ENCODE measurements at regions not wholly inside any gene's neighbourhood (a gene's known extent, or its start where the extent isn't known, plus 50 kb on each side); places are given as distances from the start of the nearest gene placed in this dataset.

DNA sequence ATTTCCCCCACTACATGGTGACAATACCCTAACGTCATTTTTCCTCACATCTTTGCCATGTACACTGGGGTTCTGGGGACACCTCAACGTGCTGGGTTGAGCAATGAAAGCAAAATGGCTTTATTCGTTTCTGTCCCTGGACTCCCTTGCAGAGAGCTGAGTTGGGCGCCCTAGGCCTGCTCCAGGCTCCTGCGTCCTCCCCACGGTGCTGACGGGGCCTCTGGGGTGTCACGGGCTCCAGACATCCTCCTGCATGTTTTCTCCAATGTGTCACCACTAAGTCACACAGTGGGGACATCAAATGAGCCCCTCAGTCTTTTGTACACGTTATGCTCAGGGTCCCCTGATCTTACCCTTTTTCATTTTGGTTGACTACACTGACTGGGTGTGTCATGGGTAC lies 99.8 kb downstream of the TTLL2 start:
- TF ChIP-seq, protein P1, sequence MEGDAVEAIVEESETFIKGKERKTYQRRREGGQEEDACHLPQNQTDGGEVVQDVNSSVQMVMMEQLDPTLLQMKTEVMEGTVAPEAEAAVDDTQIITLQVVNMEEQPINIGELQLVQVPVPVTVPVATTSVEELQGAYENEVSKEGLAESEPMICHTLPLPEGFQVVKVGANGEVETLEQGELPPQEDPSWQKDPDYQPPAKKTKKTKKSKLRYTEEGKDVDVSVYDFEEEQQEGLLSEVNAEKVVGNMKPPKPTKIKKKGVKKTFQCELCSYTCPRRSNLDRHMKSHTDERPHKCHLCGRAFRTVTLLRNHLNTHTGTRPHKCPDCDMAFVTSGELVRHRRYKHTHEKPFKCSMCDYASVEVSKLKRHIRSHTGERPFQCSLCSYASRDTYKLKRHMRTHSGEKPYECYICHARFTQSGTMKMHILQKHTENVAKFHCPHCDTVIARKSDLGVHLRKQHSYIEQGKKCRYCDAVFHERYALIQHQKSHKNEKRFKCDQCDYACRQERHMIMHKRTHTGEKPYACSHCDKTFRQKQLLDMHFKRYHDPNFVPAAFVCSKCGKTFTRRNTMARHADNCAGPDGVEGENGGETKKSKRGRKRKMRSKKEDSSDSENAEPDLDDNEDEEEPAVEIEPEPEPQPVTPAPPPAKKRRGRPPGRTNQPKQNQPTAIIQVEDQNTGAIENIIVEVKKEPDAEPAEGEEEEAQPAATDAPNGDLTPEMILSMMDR (conservative IDR thresholded peaks at IDR 0.05; ENCODE audit: low read depth, low read length) = no peak
- no peak overlapping the region for H3K4me2 ChIP-seq
- H3K27ac ChIP-seq = no peak overlapping the region
- H3K9ac ChIP-seq = no peak overlapping the region
- H3K27me3 ChIP-seq (ENCODE audit: insufficient read depth, low read depth) = no peaks in the 10 kb centered on the region
- no peaks in the 10 kb centered on the region for H3K36me3 ChIP-seq (ENCODE audit: insufficient read depth)
- H2AFZ ChIP-seq (ENCODE audit: low read depth) = no peak overlapping the region
- no peaks in the 10 kb centered on the region for H3K4me1 ChIP-seq (ENCODE audit: low read depth, poor library complexity, severe bottlenecking)
- no peak overlapping the region for H3K4me3 ChIP-seq (IDR thresholded peaks at IDR 0.05; ENCODE audit: insufficient read depth, low read depth, low read length)
- no peaks in the 10 kb centered on the region for H3K79me2 ChIP-seq (ENCODE audit: insufficient read depth, low read depth)
- H4K20me1 ChIP-seq (ENCODE audit: insufficient read depth) = no peaks in the 10 kb centered on the region

DNA sequence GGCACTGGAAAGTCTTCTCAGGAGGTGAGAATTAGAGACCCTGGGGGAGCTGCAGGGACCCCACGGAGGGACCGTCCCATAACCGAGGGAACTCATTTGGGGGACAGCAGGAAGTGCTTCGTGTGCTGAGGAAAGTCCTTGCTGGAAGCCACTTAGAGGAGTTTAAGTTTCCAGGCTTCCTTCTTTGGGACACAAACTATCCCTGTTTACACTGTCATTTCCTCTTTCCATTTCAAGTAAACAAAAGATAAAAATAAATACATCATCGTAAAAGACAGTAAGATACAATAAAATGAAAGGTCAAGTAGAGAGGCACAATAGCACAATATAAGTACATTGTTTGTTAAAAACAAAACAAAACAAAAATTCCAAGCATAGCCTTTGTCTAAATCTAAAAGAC lies 101.2 kb downstream of the TTLL2 start:
- no peak overlapping the region for H3K4me2 ChIP-seq
- H3K27ac ChIP-seq = no peak overlapping the region
- no peaks in the 10 kb centered on the region for H3K4me1 ChIP-seq (ENCODE audit: low read depth, poor library complexity, severe bottlenecking)
- H2AFZ ChIP-seq (ENCODE audit: low read depth) = no peak overlapping the region
- H3K36me3 ChIP-seq (ENCODE audit: insufficient read depth) = no peaks in the 10 kb centered on the region
- no peaks in the 10 kb centered on the region for H3K27me3 ChIP-seq (ENCODE audit: insufficient read depth, low read depth)
- no peaks in the 10 kb centered on the region for H4K20me1 ChIP-seq (ENCODE audit: insufficient read depth)
- TF ChIP-seq, protein P1 (conservative IDR thresholded peaks at IDR 0.05; ENCODE audit: low read depth, low read length) = no peak
- no peak overlapping the region for H3K9ac ChIP-seq
- H3K79me2 ChIP-seq (ENCODE audit: insufficient read depth, low read depth) = no peaks in the 10 kb centered on the region
- no peak overlapping the region for H3K4me3 ChIP-seq (IDR thresholded peaks at IDR 0.05; ENCODE audit: insufficient read depth, low read depth, low read length)

DNA sequence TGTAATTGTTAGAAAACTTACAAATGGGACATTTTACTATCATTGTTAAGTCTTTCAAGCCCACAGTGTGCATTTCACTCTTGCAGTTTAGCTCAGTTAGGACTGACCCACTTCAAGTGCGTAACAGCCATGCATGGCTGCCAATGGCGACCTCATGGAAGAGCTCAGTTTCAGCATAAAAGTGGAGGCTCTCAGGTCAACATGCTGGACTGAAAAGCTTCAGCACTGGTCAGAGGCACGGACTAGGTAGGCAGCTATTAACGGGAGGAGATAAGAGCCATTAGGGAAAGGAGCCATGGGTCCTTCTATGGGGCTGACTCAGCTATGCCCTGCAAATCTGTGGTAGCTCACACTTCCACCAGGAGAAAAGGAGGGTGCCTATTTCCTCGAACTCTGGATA lies 101.8 kb downstream of the TTLL2 start:
- TF ChIP-seq, protein P1 (conservative IDR thresholded peaks at IDR 0.05; ENCODE audit: low read depth, low read length) = no peak

DNA sequence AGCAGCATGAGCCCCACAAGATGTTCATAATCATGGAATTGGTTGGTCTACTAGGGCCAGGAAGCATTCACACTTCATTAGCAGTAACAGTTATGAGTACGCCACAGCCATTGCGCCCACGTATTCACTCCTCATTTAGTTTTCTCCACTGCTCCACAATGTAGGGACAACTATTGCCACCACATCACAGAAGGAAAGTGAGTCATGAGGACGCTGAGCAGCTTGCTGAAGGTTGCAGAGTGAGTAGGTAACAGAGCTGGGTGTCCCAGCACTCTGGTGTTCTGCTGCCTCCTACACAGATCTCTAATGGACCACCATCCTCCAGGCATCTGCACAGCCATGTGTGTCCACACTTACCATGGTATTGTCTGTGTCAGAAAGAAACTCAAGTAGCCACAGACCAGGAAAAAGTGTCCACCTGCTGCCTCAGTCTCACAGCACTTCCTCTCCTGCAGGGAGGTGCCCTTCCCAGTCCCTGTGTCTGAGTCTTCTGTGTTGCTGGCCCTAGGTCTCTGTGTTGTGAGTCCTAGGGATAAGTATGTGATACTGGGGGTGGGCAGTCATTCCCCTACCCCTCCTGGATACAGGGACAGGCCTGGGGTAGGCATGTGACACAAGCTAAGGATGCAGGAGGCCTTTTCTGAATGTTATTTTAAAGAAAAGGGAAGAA lies 103.9 kb downstream of the TTLL2 start:
- TF ChIP-seq, protein P1 (conservative IDR thresholded peaks at IDR 0.05; ENCODE audit: low read depth, low read length) = no peak
- Histone ChIP-seq H3K27me3 (ENCODE audit: insufficient read depth, low read depth) (no peaks in the 10 kb centered on the region), H3K36me3 (ENCODE audit: insufficient read depth) (no peaks in the 10 kb centered on the region), H3K4me2 (no peak overlapping the region), H3K79me2 (ENCODE audit: insufficient read depth, low read depth) (no peaks in the 10 kb centered on the region), H3K9ac (no peak overlapping the region), H3K27ac (no peak overlapping the region), H3K4me3 (IDR thresholded peaks at IDR 0.05; ENCODE audit: insufficient read depth, low read depth, low read length) (no peak overlapping the region), H2AFZ (ENCODE audit: low read depth) (no peak overlapping the region), H4K20me1 (ENCODE audit: insufficient read depth) (no peaks in the 10 kb centered on the region), H3K4me1 (ENCODE audit: low read depth, poor library complexity, severe bottlenecking) (no peaks in the 10 kb centered on the region)

More for the DNA sequence above, 101.8 kb downstream of the TTLL2 start:
- H4K20me1 ChIP-seq (ENCODE audit: insufficient read depth) = no peaks in the 10 kb centered on the region
- no peaks in the 10 kb centered on the region for H3K27me3 ChIP-seq (ENCODE audit: insufficient read depth, low read depth)
- H3K4me2 ChIP-seq = no peak overlapping the region
- no peak overlapping the region for H3K27ac ChIP-seq
- H3K4me3 ChIP-seq (IDR thresholded peaks at IDR 0.05; ENCODE audit: insufficient read depth, low read depth, low read length) = no peak overlapping the region
- H3K79me2 ChIP-seq (ENCODE audit: insufficient read depth, low read depth) = no peaks in the 10 kb centered on the region
- no peak overlapping the region for H3K9ac ChIP-seq
- no peak overlapping the region for H2AFZ ChIP-seq (ENCODE audit: low read depth)
- no peaks in the 10 kb centered on the region for H3K4me1 ChIP-seq (ENCODE audit: low read depth, poor library complexity, severe bottlenecking)
- H3K36me3 ChIP-seq (ENCODE audit: insufficient read depth) = no peaks in the 10 kb centered on the region

Data from KMS-11 (cell line).